Lower leg skin (tissue), 4 donors: ENCODE measurements at regions not wholly inside any gene's neighbourhood (a gene's known extent, or its start where the extent isn't known, plus 50 kb on each side); places are given as distances from the start of the nearest gene placed in this dataset.

Experiments
- DNase-seq, 2 donors: peaks; one replicate each; pipeline ENCODE4 v3.0.0-alpha.2; 2019; ENCODE audit warnings: low spot score in 2 of 2
- H3K4me3 ChIP-seq: fragments of 200-600 bp; sonication (generic); 2 replicates; pipeline ENCODE4 v1.5.1; 2017; ENCODE audit warnings: mild to moderate bottlenecking, low read depth; ENCODE audit not compliant: poor library complexity, severe bottlenecking
- POLR2A ChIP-seq, 2 donors: fragments of 450-650 bp; IDR thresholded peaks; one replicate each; pipeline ENCODE4 v1.6.1; 2016 to 2017; ENCODE audit warnings: antibody characterized with exemption in 2 of 2, mild to moderate bottlenecking in 1 of 2, moderate library complexity in 1 of 2
- WGBS, 2 donors: methylation state at CpG; one replicate each; pipeline ENCODE4 v1.1.5; 2018; 5-methylcytosine and 5-hydroxymethylcytosine counted together
- intact Hi-C: fragments of 100-400 bp; cut with DNase I; formaldehyde crosslinking; loops from one replicate; pipeline ENCODE4 v1.15.0; 2023; ENCODE audit warnings: low total_unique reads
- TF ChIP-seq, protein P1 (sequence below), 3 donors: fragments of 450-650 bp; IDR thresholded peaks; one replicate each; pipeline ENCODE4 v1.5.1; 2016; ENCODE audit warnings: antibody characterized with exemption in 3 of 3, mild to moderate bottlenecking in 3 of 3, moderate library complexity in 2 of 3

GRCh38 chr18:22320155-22320554, 97.6 kb downstream of the CTAGE1 start:
- DNase-seq: no peak
- TF ChIP-seq, protein P1, sequence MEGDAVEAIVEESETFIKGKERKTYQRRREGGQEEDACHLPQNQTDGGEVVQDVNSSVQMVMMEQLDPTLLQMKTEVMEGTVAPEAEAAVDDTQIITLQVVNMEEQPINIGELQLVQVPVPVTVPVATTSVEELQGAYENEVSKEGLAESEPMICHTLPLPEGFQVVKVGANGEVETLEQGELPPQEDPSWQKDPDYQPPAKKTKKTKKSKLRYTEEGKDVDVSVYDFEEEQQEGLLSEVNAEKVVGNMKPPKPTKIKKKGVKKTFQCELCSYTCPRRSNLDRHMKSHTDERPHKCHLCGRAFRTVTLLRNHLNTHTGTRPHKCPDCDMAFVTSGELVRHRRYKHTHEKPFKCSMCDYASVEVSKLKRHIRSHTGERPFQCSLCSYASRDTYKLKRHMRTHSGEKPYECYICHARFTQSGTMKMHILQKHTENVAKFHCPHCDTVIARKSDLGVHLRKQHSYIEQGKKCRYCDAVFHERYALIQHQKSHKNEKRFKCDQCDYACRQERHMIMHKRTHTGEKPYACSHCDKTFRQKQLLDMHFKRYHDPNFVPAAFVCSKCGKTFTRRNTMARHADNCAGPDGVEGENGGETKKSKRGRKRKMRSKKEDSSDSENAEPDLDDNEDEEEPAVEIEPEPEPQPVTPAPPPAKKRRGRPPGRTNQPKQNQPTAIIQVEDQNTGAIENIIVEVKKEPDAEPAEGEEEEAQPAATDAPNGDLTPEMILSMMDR (IDR thresholded peaks at IDR 0.05): no peak
- no peak for TF ChIP-seq POLR2A (IDR thresholded peaks at IDR 0.05)
- no peak overlapping the region for H3K4me3 ChIP-seq
- intact Hi-C loops: no loop called here
- WGBS, 2 donors: 74 to 97% methylated on average over 4 of the region's 4 CpGs

DNA sequence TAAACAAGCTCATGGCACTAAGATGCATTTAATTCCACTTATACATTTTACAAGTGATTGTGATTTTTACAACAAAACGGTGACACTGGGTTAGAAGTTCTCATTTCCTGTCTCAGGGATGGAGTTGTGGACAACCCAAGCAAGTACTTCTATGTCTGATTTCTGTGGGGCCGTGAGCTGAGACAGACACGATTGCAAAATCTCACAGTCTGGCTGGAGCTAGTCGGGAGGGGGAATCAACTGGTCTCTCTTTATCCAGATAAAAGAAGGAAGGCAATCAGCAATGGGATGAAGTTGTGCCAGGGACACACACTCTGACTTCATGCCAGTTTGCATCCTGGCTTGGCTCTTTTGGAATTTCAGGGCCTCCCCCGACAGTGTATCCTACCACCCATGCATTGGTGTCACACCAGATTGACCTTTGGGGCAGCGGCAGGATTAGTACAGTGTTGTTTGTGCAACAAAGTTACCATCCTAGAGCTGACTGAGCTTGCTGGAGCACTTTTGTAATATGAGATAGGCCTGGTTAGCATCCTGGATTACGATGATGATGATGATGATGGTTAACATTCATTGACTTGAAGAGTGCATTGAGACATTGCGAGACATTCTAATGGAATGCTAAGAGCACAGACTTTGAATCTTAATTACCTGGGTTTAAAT, 98.8 kb downstream of the CTAGE1 start:
- H3K4me3 ChIP-seq: no peak overlapping the region
- TF ChIP-seq, protein P1 (IDR thresholded peaks at IDR 0.05): no peak
- TF ChIP-seq POLR2A (IDR thresholded peaks at IDR 0.05): no peak
- 78 to 84% methylated on average over 8 of the region's 8 CpGs for WGBS, 2 donors
- intact Hi-C loops: no loop called here
- DNase-seq: no peak

DNA sequence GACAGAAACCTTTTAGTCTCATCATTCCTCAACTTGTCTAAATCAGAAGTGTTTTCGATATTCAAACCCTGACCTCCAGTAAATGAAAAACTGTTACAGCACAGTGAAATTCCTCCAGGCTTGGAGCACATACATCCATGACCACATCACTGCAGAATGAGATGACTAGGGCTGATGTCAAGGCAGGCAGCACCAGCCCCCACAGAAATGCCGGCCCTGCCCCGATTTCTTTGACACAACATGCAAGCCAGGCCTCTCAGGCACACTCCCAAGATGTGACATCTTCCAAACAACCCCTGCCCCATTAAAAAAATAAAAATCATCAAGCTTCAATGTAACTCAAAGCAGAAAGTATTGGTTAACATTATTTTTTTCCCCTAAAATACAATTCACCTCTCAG, 103.3 kb downstream of the CTAGE1 start:
- intact Hi-C loops: no loop called here
- TF ChIP-seq POLR2A (IDR thresholded peaks at IDR 0.05): no peak
- TF ChIP-seq, protein P1 (IDR thresholded peaks at IDR 0.05): no peak
- DNase-seq: no peak
- no peak overlapping the region for H3K4me3 ChIP-seq
- WGBS, 2 donors: 58 to 62% methylated on average over 3 of the region's 3 CpGs

- DNase-seq: no peak
- WGBS, 2 donors: 61 to 67% methylated on average over 6 of the region's 6 CpGs
- intact Hi-C loops: no loop called here
- TF ChIP-seq, protein P1 (IDR thresholded peaks at IDR 0.05): no peak
- no peak for TF ChIP-seq POLR2A (IDR thresholded peaks at IDR 0.05)
- no peak overlapping the region for H3K4me3 ChIP-seq
Observed at GRCh38 chr18:22314001-22314400, 103.7 kb downstream of the CTAGE1 start.

DNA sequence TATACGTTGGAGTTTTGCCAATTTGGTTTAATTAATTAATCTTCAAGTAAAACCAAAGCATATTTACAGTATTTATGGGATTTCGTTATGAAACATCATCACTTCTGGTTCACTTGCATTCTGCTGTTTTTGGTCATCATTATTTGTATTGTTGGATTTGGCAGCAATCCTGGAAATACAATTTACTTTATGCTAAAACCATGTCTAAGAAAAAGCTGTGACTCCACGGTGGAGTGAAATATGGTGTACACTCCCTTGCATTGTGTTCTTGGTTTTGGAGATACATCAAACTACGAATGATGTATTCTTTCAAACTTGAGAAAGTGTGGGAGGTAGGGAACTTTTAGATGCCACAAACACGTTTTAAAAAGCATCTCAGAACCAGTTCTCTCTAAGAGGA, 106.4 kb downstream of the CTAGE1 start:
- DNase-seq: no peak
- intact Hi-C loops: no loop called here
- WGBS, 2 donors: 42 to 44% methylated on average over 5 of the region's 5 CpGs
- TF ChIP-seq POLR2A (IDR thresholded peaks at IDR 0.05): no peak
- TF ChIP-seq, protein P1 (IDR thresholded peaks at IDR 0.05): no peak
- no peak overlapping the region for H3K4me3 ChIP-seq

DNA sequence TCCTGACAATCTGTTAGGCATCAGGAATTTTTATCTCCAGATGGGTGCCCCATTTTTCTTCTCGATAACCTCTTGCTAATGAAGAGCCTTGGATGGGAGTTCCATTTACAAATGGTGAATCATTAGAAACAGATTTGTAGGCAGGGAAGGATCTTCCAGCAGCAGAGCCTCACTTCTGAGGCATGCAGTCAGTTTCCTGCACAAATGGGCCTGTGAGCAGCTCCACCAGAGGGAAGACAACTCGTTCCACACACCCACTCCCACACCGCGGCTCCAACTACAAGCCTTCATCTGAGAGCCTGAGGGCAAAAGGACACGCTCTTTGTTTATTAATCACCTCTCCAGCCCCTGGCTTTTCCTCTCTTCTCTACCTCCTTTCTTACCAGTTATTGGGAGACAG, 108.5 kb downstream of the CTAGE1 start:
- DNase-seq: no peak
- WGBS, 2 donors: 34 to 45% methylated on average over 5 of the region's 5 CpGs
- TF ChIP-seq, protein P1 (IDR thresholded peaks at IDR 0.05): no peak
- TF ChIP-seq POLR2A (IDR thresholded peaks at IDR 0.05): no peak
- intact Hi-C loops: no loop called here
- H3K4me3 ChIP-seq: no peak overlapping the region
